Muscle layer of colon (tissue), 2 donors: ENCODE measurements at regions not wholly inside any gene's neighbourhood (a gene's known extent, or its start where the extent isn't known, plus 50 kb on each side); places are given as distances from the start of the nearest gene placed in this dataset.

Source experiments
- H3K27ac ChIP-seq: one replicate; pipeline ENCODE4 v1.7.0; 2013; ENCODE audit warnings: low read depth, mild to moderate bottlenecking, low read length, moderate library complexity
- H3K27me3 ChIP-seq, 2 donors: one replicate each; pipeline ENCODE4 v1.7.0; 2013; ENCODE audit warnings: low read length in 2 of 2, mild to moderate bottlenecking in 2 of 2; ENCODE audit not compliant: insufficient read depth in 2 of 2, control insufficient read depth in 1 of 2
- H3K36me3 ChIP-seq: one replicate; pipeline ENCODE4 v1.7.0; 2013; ENCODE audit warnings: mild to moderate bottlenecking, low read length; ENCODE audit not compliant: insufficient read depth
- H3K4me1 ChIP-seq: one replicate; pipeline ENCODE4 v1.7.0; 2013; ENCODE audit warnings: mild to moderate bottlenecking, low read length; ENCODE audit not compliant: insufficient read depth
- H3K4me3 ChIP-seq, 2 donors: one replicate each; pipeline ENCODE4 v1.7.0; 2013; ENCODE audit warnings: low read length in 2 of 2, low read depth in 1 of 2, mild to moderate bottlenecking in 1 of 2, moderate library complexity in 1 of 2
- H3K9ac ChIP-seq: one replicate; pipeline ENCODE4 v1.7.0; 2013; ENCODE audit warnings: low read length
- H3K9me3 ChIP-seq: one replicate; pipeline ENCODE4 v1.7.0; 2013; ENCODE audit warnings: mild to moderate bottlenecking, low read length
- donor health status: abdominal sarcoma.
- donor health status: Adenocarcinoma of cecum.

DNA sequence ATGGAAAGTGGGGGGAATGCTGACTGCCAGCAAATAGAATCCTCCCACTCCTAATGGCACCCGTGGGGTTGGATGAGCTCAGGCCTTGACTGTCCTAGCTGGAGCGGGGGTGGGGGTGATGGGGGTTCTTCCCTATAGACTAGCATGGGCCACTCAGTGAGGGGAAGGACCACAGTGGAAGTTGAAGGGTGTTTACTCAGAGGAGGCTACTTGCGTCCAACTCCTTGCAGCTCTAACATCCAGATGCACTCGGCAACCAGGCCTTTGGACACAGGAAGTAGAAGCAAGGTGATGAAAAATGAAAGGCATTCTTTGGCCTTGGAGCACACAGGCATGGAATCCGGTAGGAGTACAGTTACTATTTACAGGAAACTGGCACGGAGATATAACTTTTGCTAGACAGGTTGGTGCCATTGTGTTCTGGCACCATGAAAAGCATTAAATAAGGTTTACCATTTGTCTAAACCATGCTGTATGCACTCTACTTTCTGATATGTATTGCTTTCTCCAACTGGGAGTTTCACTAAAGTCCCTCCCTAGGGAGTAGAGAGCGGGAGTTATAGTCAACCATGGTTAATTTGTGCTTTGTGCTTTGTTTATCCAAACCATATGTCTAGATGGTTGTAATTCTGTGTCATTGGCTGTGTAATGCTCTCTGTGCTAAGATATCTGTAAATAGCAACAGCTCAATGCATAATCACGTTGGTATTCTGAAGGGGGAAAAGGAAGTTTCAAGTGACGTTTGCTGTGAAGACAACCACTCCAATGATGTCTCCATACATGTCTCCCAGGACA lies 125.3 kb downstream of the TSHZ3 start:
- H3K36me3 ChIP-seq = no peaks in the 10 kb centered on the region
- no peak overlapping the region for H3K4me3 ChIP-seq
- no peaks in the 10 kb centered on the region for H3K27me3 ChIP-seq
- no peaks in the 10 kb centered on the region for H3K9me3 ChIP-seq
- peaks cover 9% of the 10 kb centered on the region for H3K4me1 ChIP-seq
- H3K9ac ChIP-seq = no peak overlapping the region
- H3K27ac ChIP-seq = no peak overlapping the region

GRCh38 chr19:31220540-31220939 lies 128.7 kb downstream of the TSHZ3 start:
- no peak overlapping the region for H3K9ac ChIP-seq
- no peaks in the 10 kb centered on the region for H3K27me3 ChIP-seq
- no peak overlapping the region for H3K4me3 ChIP-seq
- H3K4me1 ChIP-seq = peaks cover 9% of the 10 kb centered on the region
- H3K36me3 ChIP-seq = no peaks in the 10 kb centered on the region
- no peak overlapping the region for H3K27ac ChIP-seq
- H3K9me3 ChIP-seq = no peaks in the 10 kb centered on the region

GRCh38 chr19:31214997-31215396 lies 134.2 kb downstream of the TSHZ3 start:
- Histone ChIP-seq H3K9ac (no peak overlapping the region), H3K27me3 (no peaks in the 10 kb centered on the region), H3K9me3 (no peaks in the 10 kb centered on the region), H3K36me3 (no peaks in the 10 kb centered on the region), H3K27ac (no peak overlapping the region), H3K4me1 (no peaks in the 10 kb centered on the region), H3K4me3 (no peak overlapping the region)

DNA sequence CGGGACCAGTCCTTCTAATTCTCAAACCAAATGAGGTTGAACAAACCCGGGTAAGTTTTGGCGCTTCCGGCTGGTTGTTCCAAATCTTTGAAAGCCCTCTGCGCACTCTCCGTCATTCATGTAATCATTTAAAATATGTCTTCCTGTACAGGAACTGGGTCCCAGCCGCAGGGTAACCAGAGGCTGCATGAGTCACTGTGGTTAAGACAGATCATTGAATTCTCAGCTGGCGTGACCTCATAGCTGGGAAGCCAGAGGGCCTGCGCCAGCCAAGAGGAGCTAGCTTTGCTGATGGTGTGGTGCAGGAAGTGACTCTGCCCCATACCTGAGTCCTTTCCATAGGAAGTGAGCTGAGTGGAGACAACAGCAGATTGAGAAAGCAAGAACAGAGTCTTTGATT lies 135.2 kb downstream of the TSHZ3 start:
- no peak overlapping the region for H3K27ac ChIP-seq
- H3K27me3 ChIP-seq = no peaks in the 10 kb centered on the region
- H3K9me3 ChIP-seq = no peaks in the 10 kb centered on the region
- no peaks in the 10 kb centered on the region for H3K4me1 ChIP-seq
- H3K4me3 ChIP-seq = no peak overlapping the region
- H3K9ac ChIP-seq = no peak overlapping the region
- H3K36me3 ChIP-seq = no peaks in the 10 kb centered on the region

- no peaks in the 10 kb centered on the region for H3K27me3 ChIP-seq
- H3K27ac ChIP-seq = no peak overlapping the region
- H3K4me1 ChIP-seq = no peaks in the 10 kb centered on the region
- no peaks in the 10 kb centered on the region for H3K9me3 ChIP-seq
- no peaks in the 10 kb centered on the region for H3K36me3 ChIP-seq
- no peak overlapping the region for H3K4me3 ChIP-seq
- no peak overlapping the region for H3K9ac ChIP-seq
These were observed 138.1 kb downstream of the TSHZ3 start for GRCh38 chr19:31211088-31211487.

GRCh38 chr19:31205887-31206518 lies 143.2 kb downstream of the TSHZ3 start:
- H3K9me3 ChIP-seq = no peaks in the 10 kb centered on the region
- H3K27me3 ChIP-seq = no peaks in the 10 kb centered on the region
- no peak overlapping the region for H3K4me3 ChIP-seq
- H3K9ac ChIP-seq = no peak overlapping the region
- H3K27ac ChIP-seq = no peak overlapping the region
- no peaks in the 10 kb centered on the region for H3K36me3 ChIP-seq
- H3K4me1 ChIP-seq = no peaks in the 10 kb centered on the region

GRCh38 chr19:31204115-31204514 lies 145.1 kb downstream of the TSHZ3 start:
- Histone ChIP-seq H3K9me3 (no peaks in the 10 kb centered on the region), H3K27me3 (no peaks in the 10 kb centered on the region), H3K4me1 (no peaks in the 10 kb centered on the region), H3K4me3 (no peak overlapping the region), H3K27ac (no peak overlapping the region), H3K9ac (no peak overlapping the region), H3K36me3 (no peaks in the 10 kb centered on the region)

GRCh38 chr19:31185261-31185660 lies 164.0 kb downstream of the TSHZ3 start:
- H3K9ac ChIP-seq = no peak overlapping the region
- no peaks in the 10 kb centered on the region for H3K36me3 ChIP-seq
- H3K9me3 ChIP-seq = no peaks in the 10 kb centered on the region
- H3K4me3 ChIP-seq = no peak overlapping the region
- no peaks in the 10 kb centered on the region for H3K27me3 ChIP-seq
- H3K4me1 ChIP-seq = no peaks in the 10 kb centered on the region
- H3K27ac ChIP-seq = no peak overlapping the region

DNA sequence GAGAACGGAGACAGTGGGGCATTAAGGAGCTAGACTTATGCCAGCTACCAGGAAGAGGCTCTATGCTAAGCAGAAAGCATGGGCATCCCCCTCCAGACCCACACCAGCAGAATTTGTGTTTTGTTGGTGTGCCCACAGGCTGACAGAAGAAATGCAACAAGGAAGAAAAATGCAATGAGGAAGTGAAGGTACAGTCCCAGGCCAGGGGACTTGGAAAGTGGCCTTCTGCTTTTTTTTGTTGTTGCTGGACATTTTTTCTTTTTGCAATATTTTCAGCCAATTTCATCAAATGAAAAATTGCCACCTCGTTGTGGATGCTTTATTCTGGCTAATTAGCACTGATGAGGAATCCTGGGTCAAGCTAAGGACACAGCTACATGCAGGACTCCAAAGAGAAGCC lies 167.7 kb downstream of the TSHZ3 start:
- Histone ChIP-seq H3K9ac (no peak overlapping the region), H3K27me3 (no peaks in the 10 kb centered on the region), H3K4me3 (no peak overlapping the region), H3K9me3 (peaks cover 4% of the 10 kb centered on the region), H3K27ac (no peak overlapping the region), H3K4me1 (no peaks in the 10 kb centered on the region), H3K36me3 (no peaks in the 10 kb centered on the region)

- no peak overlapping the region for H3K4me3 ChIP-seq
- no peak overlapping the region for H3K9ac ChIP-seq
- no peak overlapping the region for H3K27ac ChIP-seq
- H3K9me3 ChIP-seq = peaks cover 6% of the 10 kb centered on the region
- H3K27me3 ChIP-seq = no peaks in the 10 kb centered on the region
- H3K4me1 ChIP-seq = no peaks in the 10 kb centered on the region
- no peaks in the 10 kb centered on the region for H3K36me3 ChIP-seq
These were observed 168.3 kb downstream of the TSHZ3 start for GRCh38 chr19:31180907-31181306.

DNA sequence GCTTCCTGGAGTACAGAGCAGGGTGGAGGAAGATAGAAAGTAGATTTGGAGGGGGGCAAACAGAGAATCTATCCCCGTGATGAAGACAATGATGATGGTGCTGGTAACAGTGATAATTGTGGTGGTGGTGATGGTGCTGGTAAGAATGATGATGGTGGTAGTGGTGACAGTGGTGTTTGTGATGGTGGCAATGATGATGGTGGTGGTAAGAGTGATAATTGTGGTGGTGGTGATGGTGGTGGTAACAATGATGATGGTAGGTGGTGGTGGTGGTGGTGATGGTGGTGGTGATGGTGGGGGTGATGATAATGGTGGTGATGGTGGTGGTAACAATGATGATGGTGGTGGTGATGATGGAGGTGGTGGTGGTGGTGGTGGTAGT lies 169.8 kb downstream of the TSHZ3 start:
- Histone ChIP-seq H3K9ac (no peak overlapping the region), H3K27me3 (no peaks in the 10 kb centered on the region), H3K9me3 (peaks cover 6% of the 10 kb centered on the region), H3K4me3 (no peak overlapping the region), H3K36me3 (no peaks in the 10 kb centered on the region), H3K4me1 (no peaks in the 10 kb centered on the region), H3K27ac (no peak overlapping the region)
